H1 (cell line): ENCODE measurements at regions not wholly inside any gene's neighbourhood (a gene's known extent, or its start where the extent isn't known, plus 50 kb on each side); places are given as distances from the start of the nearest gene placed in this dataset.

Experiments used
- CTCF ChIA-PET: fragments of 300-600 bp; sonication (Branson Sonifier 250); formaldehyde crosslinking; loops from one replicate; lab custom pipeline; 2021; ENCODE audit not compliant: partially characterized antibody; lab: Charles Lee
- POLR2A ChIA-PET: fragments of 300-600 bp; sonication (Branson Sonifier 250); formaldehyde crosslinking; loops from one replicate; lab custom pipeline; 2021; ENCODE audit warnings: inconsistent platforms; ENCODE audit not compliant: partially characterized antibody; lab: Charles Lee
- DNase-seq, 2 experiments: peaks; one replicate each; pipeline versions ENCODE4 v3.0.0 to v3.0.0-alpha.2; 2010 to 2022; ENCODE audit warnings: low spot score in 2 of 2, low read depth in 1 of 2, mixed read lengths in 1 of 2
- FAIRE-seq: peaks from 2 replicates; lab custom pipeline; 2011; peaks lifted over from hg19 to GRCh38; lab: Jason Lieb, UNC
- H2AFZ ChIP-seq: 2 replicates; pipeline ENCODE4 v1.8.1; 2012; ENCODE audit warnings: low read length, inconsistent platforms
- H2AK5ac ChIP-seq: 2 replicates; pipeline ENCODE4 v1.6.1; 2013; ENCODE audit warnings: low read depth, low read length
- H2BK120ac ChIP-seq: replicated peaks from 2 replicates; pipeline ENCODE3; 2013; ENCODE audit warnings: low read depth, low read length, inconsistent platforms
- H2BK12ac ChIP-seq: 2 replicates; pipeline ENCODE4 v1.6.1; 2013; ENCODE audit warnings: low read depth, low read length
- H2BK15ac ChIP-seq: 2 replicates; pipeline ENCODE4 v1.6.1; 2013; ENCODE audit warnings: low read length
- H2BK20ac ChIP-seq: 2 replicates; pipeline ENCODE4 v1.6.1; 2013; ENCODE audit warnings: low read length
- H2BK5ac ChIP-seq: 2 replicates; pipeline ENCODE4 v1.6.1; 2013; ENCODE audit warnings: low read depth, low read length
- H3K14ac ChIP-seq: 2 replicates; pipeline ENCODE4 v1.6.1; 2013; ENCODE audit warnings: inconsistent platforms; ENCODE audit not compliant: insufficient read length
- H3K18ac ChIP-seq: 2 replicates; pipeline ENCODE4 v1.6.1; 2013; ENCODE audit warnings: low read length; ENCODE audit errors: extremely low read depth
- H3K23ac ChIP-seq: 2 replicates; pipeline ENCODE4 v1.6.1; 2013; ENCODE audit warnings: inconsistent platforms; ENCODE audit not compliant: insufficient read length
- H3K23me2 ChIP-seq: 2 replicates; pipeline ENCODE4 v1.6.1; 2013; ENCODE audit warnings: low read depth, low read length
- H3K27ac ChIP-seq: 2 replicates; pipeline ENCODE4 v1.6.1; 2011; ENCODE audit warnings: low read depth, low read length, inconsistent platforms
- H3K27me3 ChIP-seq, 4 experiments: replicated peaks in 1 of 4; 1 replicate in 1 of 4; 2 replicates in 3 of 4; pipeline versions ENCODE4 v1.6.1 to v1.8.1; 2011 to 2013; ENCODE audit warnings: low read length in 3 of 4, mild to moderate bottlenecking in 3 of 4, inconsistent platforms in 2 of 4, mixed read lengths in 2 of 4, moderate library complexity in 1 of 4; ENCODE audit not compliant: control insufficient read depth in 3 of 4, insufficient read depth in 3 of 4; ENCODE audit errors: extremely low read depth in 1 of 4
- H3K36me3 ChIP-seq, 4 experiments: 2 replicates each; pipeline versions ENCODE4 v1.6.1 to v1.8.1; 2011 to 2013; ENCODE audit warnings: mild to moderate bottlenecking in 4 of 4, low read length in 3 of 4, moderate library complexity in 2 of 4, control low read depth in 1 of 4, inconsistent platforms in 1 of 4; ENCODE audit not compliant: insufficient read depth in 4 of 4, control insufficient read depth in 2 of 4
- H3K4ac ChIP-seq: replicated peaks from 2 replicates; pipeline ENCODE3; 2013; ENCODE audit warnings: low read length, low read depth, mixed read lengths, inconsistent platforms; ENCODE audit not compliant: insufficient read length
- H3K4me1 ChIP-seq, 4 experiments: replicated peaks in 1 of 4; 1 replicate in 1 of 4; 2 replicates in 3 of 4; pipeline versions ENCODE4 v1.6.1 to v1.8.1; 2011 to 2013; ENCODE audit warnings: low read length in 3 of 4, inconsistent platforms in 2 of 4, mixed read lengths in 1 of 4; ENCODE audit not compliant: insufficient read depth in 4 of 4, control insufficient read depth in 3 of 4
- H3K4me2 ChIP-seq, 2 experiments: 2 replicates each; pipeline versions ENCODE4 v1.6.1 to v1.8.1; 2011 to 2013; ENCODE audit warnings: low read depth in 2 of 2, low read length in 2 of 2, control low read depth in 1 of 2, inconsistent platforms in 1 of 2, mild to moderate bottlenecking in 1 of 2; ENCODE audit not compliant: insufficient read depth in 1 of 2
- H3K4me3 ChIP-seq, 4 experiments: fragments of 200-600, 300-600 bp in 1 of 4; sonication (generic), shearing (Covaris generic), sonication (Bioruptor Twin) in 1 of 4; 2 replicates each; pipeline versions ENCODE4 v1.5.1 to v1.8.1; 2011 to 2016; ENCODE audit warnings: low read length in 4 of 4, low read depth in 3 of 4, control low read depth in 2 of 4, inconsistent platforms in 2 of 4, mild to moderate bottlenecking in 2 of 4, mixed read lengths in 1 of 4, moderate library complexity in 1 of 4; ENCODE audit not compliant: insufficient read depth in 2 of 4; ENCODE audit errors: extremely low read depth in 1 of 4
- H3K56ac ChIP-seq: replicated peaks from 2 replicates; pipeline ENCODE3; 2013; ENCODE audit warnings: low read depth, mild to moderate bottlenecking, mixed read lengths, low read length, inconsistent platforms; ENCODE audit not compliant: insufficient read length
- H3K79me1 ChIP-seq: 2 replicates; pipeline ENCODE4 v1.6.1; 2013; ENCODE audit warnings: low read depth, low read length, control low read depth
- H3K79me2 ChIP-seq, 2 experiments: 2 replicates each; pipeline versions ENCODE4 v1.6.1 to v1.8.1; 2012 to 2013; ENCODE audit warnings: low read length in 2 of 2, mild to moderate bottlenecking in 2 of 2, inconsistent platforms in 1 of 2; ENCODE audit not compliant: insufficient read depth in 2 of 2, control insufficient read depth in 1 of 2
- H3K9ac ChIP-seq, 4 experiments: replicated peaks in 1 of 4; 1 replicate in 1 of 4; 2 replicates in 3 of 4; pipeline versions ENCODE4 v1.6.1 to v1.8.1; 2011 to 2013; ENCODE audit warnings: low read depth in 3 of 4, low read length in 3 of 4, control low read depth in 2 of 4, mild to moderate bottlenecking in 2 of 4, moderate library complexity in 2 of 4, inconsistent platforms in 1 of 4; ENCODE audit errors: extremely low read depth in 1 of 4
- H3K9me3 ChIP-seq, 2 experiments: 2 replicates each; pipeline versions ENCODE4 v1.6.1 to v1.8.1; 2012 to 2013; ENCODE audit warnings: mild to moderate bottlenecking in 2 of 2, moderate library complexity in 2 of 2, control low read depth in 1 of 2, inconsistent platforms in 1 of 2, low read depth in 1 of 2, low read length in 1 of 2, mixed read lengths in 1 of 2; ENCODE audit not compliant: insufficient read depth in 2 of 2
- H4K20me1 ChIP-seq, 2 experiments: replicated peaks in 1 of 2; 2 replicates each; pipeline versions ENCODE3 to v1.8.1; 2011 to 2013; ENCODE audit warnings: inconsistent platforms in 2 of 2, low read length in 2 of 2, mild to moderate bottlenecking in 1 of 2; ENCODE audit not compliant: insufficient read depth in 2 of 2, control insufficient read depth in 1 of 2
- H4K5ac ChIP-seq: 2 replicates; pipeline ENCODE4 v1.6.1; 2013; ENCODE audit warnings: low read length, low read depth, mixed read lengths, inconsistent platforms; ENCODE audit not compliant: insufficient read length
- H4K8ac ChIP-seq: 2 replicates; pipeline ENCODE4 v1.8.0; 2013; ENCODE audit warnings: mild to moderate bottlenecking, moderate library complexity, low read length, inconsistent platforms; ENCODE audit not compliant: insufficient read depth; ENCODE audit errors: extremely low read depth
- H4K91ac ChIP-seq: replicated peaks from 2 replicates; pipeline ENCODE3; 2013; ENCODE audit warnings: low read length, mixed read lengths, inconsistent platforms; ENCODE audit not compliant: insufficient read length
- CHD1 ChIP-seq: IDR thresholded peaks from 2 replicates; pipeline ENCODE4 v1.6.1; 2012; ENCODE audit warnings: low read depth, low read length, improper control_type of control experiment
- JUND ChIP-seq: IDR thresholded peaks from 2 replicates; pipeline ENCODE4 v1.6.1; 2011; ENCODE audit warnings: mild to moderate bottlenecking, improper control_type of control experiment, low read length
- PHF8 ChIP-seq: fragments of 200-600 bp; sonication (generic); conservative IDR thresholded peaks from 2 replicates; pipeline ENCODE4 v1.7.1; 2012; ENCODE audit warnings: low read depth, mild to moderate bottlenecking, inconsistent platforms, low read length, moderate library complexity
- POU5F1 ChIP-seq: IDR thresholded peaks from 2 replicates; pipeline ENCODE4 v1.6.1; 2011; ENCODE audit warnings: low read depth, mild to moderate bottlenecking, low read length, moderate library complexity
- SIRT6 ChIP-seq: IDR thresholded peaks from one replicate; pipeline ENCODE4 v1.7.1; 2012; ENCODE audit warnings: low read length, inconsistent platforms
- SRF ChIP-seq: IDR thresholded peaks from 2 replicates; pipeline ENCODE4 v1.6.1; 2011; ENCODE audit warnings: mild to moderate bottlenecking, low read depth, low read length, moderate library complexity
- WGBS, 2 experiments: shearing (Covaris generic) in 1 of 2; methylation state at CpG; one replicate each; pipeline versions ENCODE4 v1.1.6 to v1.1.7; 2013 to 2015; ENCODE audit warnings: low lambda C conversion rate in 2 of 2, mixed read lengths in 2 of 2, inconsistent platforms in 1 of 2, low coverage in 1 of 2, missing lambda C conversion rate in 1 of 2; ENCODE audit not compliant: insufficient replicate concordance in 2 of 2, insufficient coverage in 1 of 2, insufficient read length in 1 of 2; ENCODE audit errors: extremely low coverage in 1 of 2, missing lambda C conversion rate in 1 of 2; 5-methylcytosine and 5-hydroxymethylcytosine counted together
- TF ChIP-seq, protein P1 (sequence below): IDR thresholded peaks from 2 replicates; pipeline ENCODE4 v1.6.1; 2011; ENCODE audit warnings: low read length, improper control_type of control experiment
- TF ChIP-seq, protein P2 (sequence below): IDR thresholded peaks from 2 replicates; pipeline ENCODE4 v1.6.1; 2012; ENCODE audit warnings: low read length, inconsistent platforms
- TF ChIP-seq, protein P3 (sequence below), 3 experiments: IDR thresholded peaks; 1 replicate in 2 of 3; 2 replicates in 1 of 3; pipeline versions ENCODE4 v1.5.1 to v1.6.1; 2011; ENCODE audit warnings: low read length in 3 of 3, mild to moderate bottlenecking in 3 of 3, inconsistent platforms in 2 of 3, low read depth in 1 of 3, moderate library complexity in 1 of 3; ENCODE audit not compliant: insufficient read depth in 1 of 3; ENCODE audit errors: control extremely low read depth in 1 of 3
- TF ChIP-seq, protein P4 (sequence below): IDR thresholded peaks from 2 replicates; pipeline ENCODE4 v1.6.1; 2012; ENCODE audit warnings: inconsistent platforms

DNA sequence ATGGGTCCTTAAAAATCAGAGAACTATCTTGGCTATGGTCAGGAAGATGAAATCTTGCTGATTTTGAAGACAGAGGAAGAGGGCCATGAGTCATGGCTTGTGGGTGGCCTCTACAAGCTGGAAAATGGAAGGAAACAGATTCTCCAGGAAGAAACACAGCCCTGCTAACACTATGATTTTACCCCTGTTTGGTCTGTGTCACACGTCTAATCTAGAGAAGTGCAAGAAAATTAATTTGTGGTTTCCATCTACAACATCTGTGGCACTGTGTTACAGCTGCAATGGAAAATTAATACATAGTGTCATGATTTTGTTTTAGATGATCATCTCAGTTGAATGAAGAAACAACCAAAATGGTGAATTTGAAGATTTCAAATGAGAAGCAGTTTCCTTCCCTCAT is 288.7 kb upstream of the NRIP1 start:
- Histone ChIP-seq H3K27ac (no peak overlapping the region), H4K8ac (no peak overlapping the region), H2BK15ac (no peak overlapping the region), H3K4ac (no peak overlapping the region), H3K9ac (no peak overlapping the region), H3K23me2 (no peaks in the 10 kb centered on the region), H4K5ac (no peak overlapping the region), H3K56ac (no peak overlapping the region), H2BK120ac (no peak overlapping the region), H2BK20ac (no peak overlapping the region), H3K36me3 (no peaks in the 10 kb centered on the region), H3K4me3 (no peak overlapping the region), H2BK12ac (no peak overlapping the region), H3K4me1 (no peaks in the 10 kb centered on the region), H3K79me1 (no peaks in the 10 kb centered on the region), H2AFZ (no peak overlapping the region), H3K14ac (no peak overlapping the region), H3K9me3 (no peaks in the 10 kb centered on the region), H3K79me2 (no peaks in the 10 kb centered on the region), H2AK5ac (no peak overlapping the region), H3K23ac (no peak overlapping the region), H3K18ac (no peak overlapping the region), H3K4me2 (no peak overlapping the region), H2BK5ac (no peak overlapping the region), H3K27me3 (no peaks in the 10 kb centered on the region), H4K20me1 (no peaks in the 10 kb centered on the region), H4K91ac (no peak overlapping the region)
- ChIA-PET POLR2A (no interaction called here), CTCF (no interaction called here)
- DNase-seq = no peak
- no peak for FAIRE-seq
- whole genome bisulfite sequencing, 2 experiments = 83% methylated on average over 1 of the region's 1 CpG; no CpG with 5 or more reads in 1 of the 2 experiments
- TF ChIP-seq POU5F1 (no peak), JUND (no peak), SIRT6 (no peak), CHD1 (no peak), PHF8 (no peak), SRF (no peak)
- TF ChIP-seq, protein P1, sequence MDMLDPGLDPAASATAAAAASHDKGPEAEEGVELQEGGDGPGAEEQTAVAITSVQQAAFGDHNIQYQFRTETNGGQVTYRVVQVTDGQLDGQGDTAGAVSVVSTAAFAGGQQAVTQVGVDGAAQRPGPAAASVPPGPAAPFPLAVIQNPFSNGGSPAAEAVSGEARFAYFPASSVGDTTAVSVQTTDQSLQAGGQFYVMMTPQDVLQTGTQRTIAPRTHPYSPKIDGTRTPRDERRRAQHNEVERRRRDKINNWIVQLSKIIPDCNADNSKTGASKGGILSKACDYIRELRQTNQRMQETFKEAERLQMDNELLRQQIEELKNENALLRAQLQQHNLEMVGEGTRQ = no peak
- TF ChIP-seq, protein P2, sequence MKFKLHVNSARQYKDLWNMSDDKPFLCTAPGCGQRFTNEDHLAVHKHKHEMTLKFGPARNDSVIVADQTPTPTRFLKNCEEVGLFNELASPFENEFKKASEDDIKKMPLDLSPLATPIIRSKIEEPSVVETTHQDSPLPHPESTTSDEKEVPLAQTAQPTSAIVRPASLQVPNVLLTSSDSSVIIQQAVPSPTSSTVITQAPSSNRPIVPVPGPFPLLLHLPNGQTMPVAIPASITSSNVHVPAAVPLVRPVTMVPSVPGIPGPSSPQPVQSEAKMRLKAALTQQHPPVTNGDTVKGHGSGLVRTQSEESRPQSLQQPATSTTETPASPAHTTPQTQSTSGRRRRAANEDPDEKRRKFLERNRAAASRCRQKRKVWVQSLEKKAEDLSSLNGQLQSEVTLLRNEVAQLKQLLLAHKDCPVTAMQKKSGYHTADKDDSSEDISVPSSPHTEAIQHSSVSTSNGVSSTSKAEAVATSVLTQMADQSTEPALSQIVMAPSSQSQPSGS = no peak
- TF ChIP-seq, protein P3, sequence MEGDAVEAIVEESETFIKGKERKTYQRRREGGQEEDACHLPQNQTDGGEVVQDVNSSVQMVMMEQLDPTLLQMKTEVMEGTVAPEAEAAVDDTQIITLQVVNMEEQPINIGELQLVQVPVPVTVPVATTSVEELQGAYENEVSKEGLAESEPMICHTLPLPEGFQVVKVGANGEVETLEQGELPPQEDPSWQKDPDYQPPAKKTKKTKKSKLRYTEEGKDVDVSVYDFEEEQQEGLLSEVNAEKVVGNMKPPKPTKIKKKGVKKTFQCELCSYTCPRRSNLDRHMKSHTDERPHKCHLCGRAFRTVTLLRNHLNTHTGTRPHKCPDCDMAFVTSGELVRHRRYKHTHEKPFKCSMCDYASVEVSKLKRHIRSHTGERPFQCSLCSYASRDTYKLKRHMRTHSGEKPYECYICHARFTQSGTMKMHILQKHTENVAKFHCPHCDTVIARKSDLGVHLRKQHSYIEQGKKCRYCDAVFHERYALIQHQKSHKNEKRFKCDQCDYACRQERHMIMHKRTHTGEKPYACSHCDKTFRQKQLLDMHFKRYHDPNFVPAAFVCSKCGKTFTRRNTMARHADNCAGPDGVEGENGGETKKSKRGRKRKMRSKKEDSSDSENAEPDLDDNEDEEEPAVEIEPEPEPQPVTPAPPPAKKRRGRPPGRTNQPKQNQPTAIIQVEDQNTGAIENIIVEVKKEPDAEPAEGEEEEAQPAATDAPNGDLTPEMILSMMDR (IDR thresholded peaks at IDR 0.05; ENCODE audit: control extremely low read depth in 1 of 3, insufficient read depth in 1 of 3, low read depth in 1 of 3, low read length in 3 of 3) = no peak
- TF ChIP-seq, protein P4, sequence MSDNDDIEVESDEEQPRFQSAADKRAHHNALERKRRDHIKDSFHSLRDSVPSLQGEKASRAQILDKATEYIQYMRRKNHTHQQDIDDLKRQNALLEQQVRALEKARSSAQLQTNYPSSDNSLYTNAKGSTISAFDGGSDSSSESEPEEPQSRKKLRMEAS = no peak
